HepG2 (cell line): ENCODE measurements at regions not wholly inside any gene's neighbourhood (a gene's known extent, or its start where the extent isn't known, plus 50 kb on each side); places are given as distances from the start of the nearest gene placed in this dataset.

Experiments used
- ATAC-seq: fragments of 200-7000 bp; cut with Tn5 transposase; 3 replicates; pipeline ENCODE4 v1.9.1; 2020; ENCODE audit warnings: mild to moderate bottlenecking, moderate library complexity
- BruUV-seq: library from RNA; stranded (reverse); fragments of 400-500 nt; replicated peaks from 2 replicates; lab custom pipeline; 2021; lab: Mats Ljungman, UMichigan
- CTCF ChIA-PET: fragments of 300-600 bp; formaldehyde crosslinking; extraction: SDS; loops from one replicate; lab custom pipeline; 2021; ENCODE audit warnings: low total read pairs, inconsistent platforms, low intra/inter-chr PET ratio; lab: Yijun Ruan, JAX
- POLR2A ChIA-PET: fragments of 350-600 bp; sonication (Branson Sonifier 250); formaldehyde crosslinking; loops from one replicate; lab custom pipeline; 2020; ENCODE audit warnings: antibody characterized with exemption, inconsistent platforms; lab: Yijun Ruan, JAX
- DNase-seq: peaks from one replicate; pipeline ENCODE4 v3.0.0-alpha.2; 2015; ENCODE audit warnings: low spot score
- FAIRE-seq: peaks from 3 replicates; lab custom pipeline; 2011; peaks lifted over from hg19 to GRCh38; lab: Jason Lieb, UNC
- H2AFZ ChIP-seq: one replicate; pipeline ENCODE4 v1.6.1; 2011; ENCODE audit warnings: low read length, inconsistent platforms
- H3K27ac ChIP-seq: fragments of 300-600 bp; 3 replicates; pipeline ENCODE4 v1.8.0; 2011; ENCODE audit warnings: mixed run types, mild to moderate bottlenecking, mixed read lengths, low read length, inconsistent platforms; ENCODE audit not compliant: insufficient read depth; ENCODE audit errors: extremely low read length
- H3K27me3 ChIP-seq, 2 experiments: fragments of 200-600 bp in 1 of 2; 2 replicates in 1 of 2; 3 replicates in 1 of 2; pipeline versions ENCODE4 v1.6.0 to v1.8.0; 2011; ENCODE audit warnings: low read length in 2 of 2, mild to moderate bottlenecking in 2 of 2, moderate library complexity in 2 of 2, inconsistent platforms in 1 of 2; ENCODE audit not compliant: insufficient read depth in 2 of 2, control insufficient read depth in 1 of 2
- H3K36me3 ChIP-seq, 2 experiments: fragments of 200-600 bp in 1 of 2; replicated peaks in 1 of 2; 2 replicates in 1 of 2; 3 replicates in 1 of 2; pipeline versions ENCODE4 v1.5.1 to v1.8.0; 2011; ENCODE audit warnings: low read length in 2 of 2, inconsistent platforms in 1 of 2; ENCODE audit not compliant: insufficient read depth in 2 of 2, control insufficient read depth in 1 of 2
- H3K4me1 ChIP-seq: 2 replicates; pipeline ENCODE4 v1.5.1; 2012; ENCODE audit warnings: low read length, inconsistent platforms; ENCODE audit not compliant: insufficient read depth
- H3K4me2 ChIP-seq: 2 replicates; pipeline ENCODE4 v1.6.0; 2011; ENCODE audit warnings: low read depth, low read length, inconsistent platforms
- H3K4me3 ChIP-seq, 3 experiments: fragments of 200-600 bp in 1 of 3; sonication (generic), shearing (Covaris generic) in 1 of 3; replicated peaks in 1 of 3; 2 replicates each; pipeline ENCODE4 v1.5.1; 2011 to 2016; ENCODE audit warnings: low read length in 3 of 3, inconsistent platforms in 2 of 3, low read depth in 2 of 3, mild to moderate bottlenecking in 2 of 3, control low read depth in 1 of 3, mixed read lengths in 1 of 3; ENCODE audit not compliant: insufficient read depth in 1 of 3
- H3K79me2 ChIP-seq: one replicate; pipeline ENCODE4 v1.6.1; 2011; ENCODE audit warnings: low read length, inconsistent platforms; ENCODE audit not compliant: insufficient read depth
- H3K9ac ChIP-seq: 2 replicates; pipeline ENCODE4 v1.6.0; 2011; ENCODE audit warnings: mild to moderate bottlenecking, low read depth, low read length, inconsistent platforms; ENCODE audit not compliant: insufficient read depth
- H3K9me3 ChIP-seq: 2 replicates; pipeline ENCODE4 v1.5.1; 2012; ENCODE audit warnings: mild to moderate bottlenecking, low read length
- H4K20me1 ChIP-seq: 2 replicates; pipeline ENCODE4 v1.6.0; 2011; ENCODE audit warnings: inconsistent platforms, mild to moderate bottlenecking, low read length, moderate library complexity; ENCODE audit not compliant: insufficient read depth
- ZFP36L2 ChIP-seq: sonication (generic); formaldehyde crosslinking; IDR thresholded peaks from 2 replicates; pipeline ENCODE4 v1.4.0; 2020; ENCODE audit warnings: missing genetic modification reagents
- ZNF18 ChIP-seq: sonication (generic); formaldehyde crosslinking; IDR thresholded peaks from 2 replicates; pipeline ENCODE4 v1.8.0; 2022; ENCODE audit warnings: mild to moderate bottlenecking, missing genetic modification reagents; ENCODE audit not compliant: insufficient replicate concordance
- ZNF703 ChIP-seq: sonication (generic); formaldehyde crosslinking; IDR thresholded peaks from 2 replicates; pipeline ENCODE4 v1.5.1; 2020; ENCODE audit warnings: missing genetic modification reagents, mild to moderate bottlenecking, moderate library complexity, borderline replicate concordance
- ZNF766 ChIP-seq: sonication (generic); formaldehyde crosslinking; IDR thresholded peaks from 2 replicates; pipeline ENCODE4 v1.5.0; 2020; ENCODE audit warnings: missing genetic modification reagents, borderline replicate concordance
- WGBS: methylation state at CpG from one replicate; pipeline ENCODE4 v1.1.6; 2017; ENCODE audit warnings: low lambda C conversion rate; 5-methylcytosine and 5-hydroxymethylcytosine counted together
- in situ Hi-C: cut with HindIII; loops from 2 replicates; pipeline ENCODE4 v1.10.0; 2017; ENCODE audit warnings: low pct_unique_long_range_greater_than_20kb; ENCODE audit not compliant: extremely low pct_ligation_motif_present
- intact Hi-C: fragments of 100-400 bp; cut with micrococcal nuclease; formaldehyde crosslinking; loops from one replicate; pipeline ENCODE4 v1.10.0; 2022; ENCODE audit not compliant: unreplicated experiment
- TF ChIP-seq, protein P1 (sequence below): sonication (generic); formaldehyde crosslinking; IDR thresholded peaks from 2 replicates; pipeline ENCODE4 v1.9.0; 2021; ENCODE audit warnings: missing genetic modification reagents, mild to moderate bottlenecking, borderline replicate concordance

DNA sequence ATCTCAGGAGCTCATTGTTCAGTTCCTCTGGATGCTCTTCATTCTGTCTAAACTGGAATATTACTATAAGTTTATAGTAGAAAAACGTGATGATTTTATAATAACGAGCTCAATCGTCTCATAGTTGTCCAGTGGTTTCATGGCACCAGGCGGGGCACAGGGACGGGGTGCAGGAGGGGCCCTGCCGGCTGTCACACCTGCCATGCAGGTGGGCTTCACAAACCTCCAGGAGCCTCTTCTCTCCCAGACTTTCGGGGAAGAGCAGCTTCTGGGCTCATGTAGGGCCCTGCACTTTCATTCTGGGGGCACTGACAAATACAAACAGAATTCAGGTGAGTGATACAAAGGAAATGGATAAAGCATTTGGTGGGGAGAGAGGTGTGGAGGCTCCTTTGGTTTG, 146.9 kb upstream of the KLF6 start (continued):
- TF ChIP-seq ZNF18, result no peak
- no peak for TF ChIP-seq ZFP36L2
- no peak for TF ChIP-seq ZNF766 (CRISPR knock-in tag)

- no peaks in the 10 kb centered on the region for H3K79me2 ChIP-seq
- no peak overlapping the region for H3K9ac ChIP-seq
- ChIA-PET POLR2A (no interaction called here), CTCF (no interaction called here)
- intact Hi-C loops (no loop called here), in situ Hi-C loops (no loop called here)
- BruUV-seq, result no TSS peak
- H2AFZ ChIP-seq, result no peak overlapping the region
- FAIRE-seq, result no peak
- no peaks in the 10 kb centered on the region for H4K20me1 ChIP-seq
- DNase-seq, result no peak
- H3K27ac ChIP-seq, result no peak overlapping the region
- no peak for TF ChIP-seq ZNF703
- TF ChIP-seq, protein P1, sequence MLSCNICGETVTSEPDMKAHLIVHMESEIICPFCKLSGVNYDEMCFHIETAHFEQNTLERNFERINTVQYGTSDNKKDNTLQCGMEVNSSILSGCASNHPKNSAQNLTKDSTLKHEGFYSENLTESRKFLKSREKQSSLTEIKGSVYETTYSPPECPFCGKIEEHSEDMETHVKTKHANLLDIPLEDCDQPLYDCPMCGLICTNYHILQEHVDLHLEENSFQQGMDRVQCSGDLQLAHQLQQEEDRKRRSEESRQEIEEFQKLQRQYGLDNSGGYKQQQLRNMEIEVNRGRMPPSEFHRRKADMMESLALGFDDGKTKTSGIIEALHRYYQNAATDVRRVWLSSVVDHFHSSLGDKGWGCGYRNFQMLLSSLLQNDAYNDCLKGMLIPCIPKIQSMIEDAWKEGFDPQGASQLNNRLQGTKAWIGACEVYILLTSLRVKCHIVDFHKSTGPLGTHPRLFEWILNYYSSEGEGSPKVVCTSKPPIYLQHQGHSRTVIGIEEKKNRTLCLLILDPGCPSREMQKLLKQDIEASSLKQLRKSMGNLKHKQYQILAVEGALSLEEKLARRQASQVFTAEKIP (CRISPR knock-in tag), result no peak
- no peak for ATAC-seq
- H3K4me2 ChIP-seq, result no peak overlapping the region
- peaks cover 4 to 36% of the 10 kb centered on the region in 2 experiments; a peak in 2 of 5 replicates for H3K27me3 ChIP-seq
- H3K36me3 ChIP-seq, result no peaks in the 10 kb centered on the region
- no peaks in the 10 kb centered on the region for H3K4me1 ChIP-seq
- H3K9me3 ChIP-seq, result no peaks in the 10 kb centered on the region
- WGBS, result 36% methylated on average over 5 of the region's 6 CpGs
- no peak overlapping the region for H3K4me3 ChIP-seq
Measured at GRCh38 chr10:3931224-3931623, 146.2 kb upstream of the KLF6 start.
